K562 (cell line): ENCODE measurements at regions not wholly inside any gene's neighbourhood (a gene's known extent, or its start where the extent isn't known, plus 50 kb on each side); places are given as distances from the start of the nearest gene placed in this dataset.

Source experiments
- ATAC-seq: fragments of 200-7000 bp; cut with Tn5 transposase; 3 replicates; pipeline ENCODE4 v1.9.1; 2020; ENCODE audit warnings: moderate library complexity
- BruUV-seq: library from RNA; stranded (reverse); fragments of 400-500 nt; replicated peaks from 2 replicates; lab custom pipeline; 2021; lab: Mats Ljungman, UMichigan
- CTCF ChIA-PET: fragments of 300-600 bp; formaldehyde crosslinking; extraction: SDS; loops from one replicate; lab custom pipeline; 2021; ENCODE audit warnings: low intra/inter-chr PET ratio; lab: Yijun Ruan, JAX
- POLR2A ChIA-PET: fragments of 300-600, 350-650 bp; sonication (Branson Sonifier 250); formaldehyde crosslinking; extraction: SDS; loops from one replicate; lab custom pipeline; 2021; ENCODE audit warnings: antibody characterized with exemption, inconsistent platforms; lab: Yijun Ruan, JAX
- DNase-seq, 4 experiments: peaks; one replicate each; pipeline versions ENCODE4 v3.0.0 to v3.0.0-alpha.2; 2011 to 2018; ENCODE audit warnings: low spot score in 3 of 4, mixed read lengths in 3 of 4; ENCODE audit errors: extremely low read depth in 1 of 4
- FAIRE-seq: peaks from 2 replicates; lab custom pipeline; 2011; peaks lifted over from hg19 to GRCh38; lab: Jason Lieb, UNC
- H2AFZ ChIP-seq: 2 replicates; pipeline ENCODE4 v1.6.0; 2011; ENCODE audit warnings: low read depth, low read length, control low read depth, inconsistent platforms
- H3K27ac ChIP-seq: fragments of 200-600 bp; 3 replicates; pipeline ENCODE4 v1.8.0; 2011; ENCODE audit warnings: low read depth, mild to moderate bottlenecking, control low read depth, inconsistent platforms, low read length, moderate library complexity, mixed read lengths; ENCODE audit errors: extremely low read depth
- H3K27me3 ChIP-seq, 2 experiments: fragments of 300-600 bp in 1 of 2; 2 replicates in 1 of 2; 3 replicates in 1 of 2; pipeline versions ENCODE4 v1.6.0 to v1.8.0; 2011; ENCODE audit warnings: inconsistent platforms in 2 of 2, low read length in 2 of 2, mild to moderate bottlenecking in 1 of 2, mixed read lengths in 1 of 2, moderate library complexity in 1 of 2; ENCODE audit not compliant: control insufficient read depth in 2 of 2, insufficient read depth in 2 of 2
- H3K36me3 ChIP-seq: fragments of 300-600 bp; 3 replicates; pipeline ENCODE4 v1.8.0; 2011; ENCODE audit warnings: mild to moderate bottlenecking, low read length, inconsistent platforms; ENCODE audit not compliant: control insufficient read depth, insufficient read depth
- H3K4me1 ChIP-seq, 2 experiments: fragments of 200-600 bp in 1 of 2; replicated peaks in 1 of 2; 2 replicates in 1 of 2; 3 replicates in 1 of 2; pipeline versions ENCODE4 v1.5.1 to v1.8.0; 2011; ENCODE audit warnings: inconsistent platforms in 2 of 2, low read length in 2 of 2, mild to moderate bottlenecking in 1 of 2, mixed read lengths in 1 of 2, moderate library complexity in 1 of 2; ENCODE audit not compliant: control insufficient read depth in 2 of 2, insufficient read depth in 2 of 2
- H3K4me2 ChIP-seq: 2 replicates; pipeline ENCODE4 v1.6.1; 2011; ENCODE audit warnings: low read length, control low read depth, inconsistent platforms, mixed read lengths; ENCODE audit not compliant: insufficient read depth
- H3K4me3 ChIP-seq: fragments of 200-600 bp; sonication (generic), shearing (Covaris generic); 2 replicates; pipeline ENCODE4 v1.5.1; 2016; ENCODE audit warnings: control low read depth, inconsistent platforms
- H3K79me2 ChIP-seq: fragments of 200-600 bp; 3 replicates; pipeline ENCODE4 v1.8.0; 2011; ENCODE audit warnings: low read length, inconsistent platforms; ENCODE audit not compliant: control insufficient read depth, insufficient read depth
- H3K9ac ChIP-seq, 2 experiments: 2 replicates each; pipeline versions ENCODE4 v1.6.0 to v1.6.1; 2011; ENCODE audit warnings: low read depth in 2 of 2, low read length in 2 of 2, control low read depth in 1 of 2, inconsistent platforms in 1 of 2, mild to moderate bottlenecking in 1 of 2, mixed read lengths in 1 of 2; ENCODE audit not compliant: insufficient read depth in 1 of 2
- H3K9me1 ChIP-seq: one replicate; pipeline ENCODE4 v1.6.0; 2011; ENCODE audit warnings: inconsistent platforms, mild to moderate bottlenecking, low read length, moderate library complexity; ENCODE audit not compliant: control insufficient read depth, insufficient read depth
- H3K9me3 ChIP-seq: replicated peaks from 2 replicates; pipeline ENCODE4 v1.5.1; 2011; ENCODE audit warnings: low read depth, low read length, inconsistent platforms; ENCODE audit not compliant: control insufficient read depth, insufficient read depth
- H4K20me1 ChIP-seq: replicated peaks from 2 replicates; pipeline ENCODE4 v1.6.1; 2011; ENCODE audit warnings: low read length, inconsistent platforms, mixed read lengths; ENCODE audit not compliant: control insufficient read depth, insufficient read depth
- EP300 ChIP-seq: IDR thresholded peaks from 2 replicates; pipeline ENCODE4 v1.6.1; 2012; ENCODE audit warnings: low read length, improper control_type of control experiment
- GABPB1 ChIP-seq: sonication (generic); formaldehyde crosslinking; IDR thresholded peaks from 2 replicates; pipeline ENCODE4 v1.8.0; 2022; ENCODE audit warnings: mild to moderate bottlenecking, missing genetic modification reagents
- NR4A1 ChIP-seq, 2 experiments: fragments of 250-450 bp in 1 of 2; fragments of 450-650 bp in 1 of 2; sonication (Bioruptor Pico) in 1 of 2; IDR thresholded peaks; 2 replicates each; pipeline versions ENCODE4 v1.4.0 to v1.6.1; 2016 to 2020; ENCODE audit warnings: mild to moderate bottlenecking in 2 of 2, missing compliant biosample characterization in 1 of 2, missing genetic modification characterization in 1 of 2, moderate library complexity in 1 of 2
- PKNOX1 ChIP-seq: fragments of 450-650 bp; IDR thresholded peaks from 2 replicates; pipeline ENCODE4 v1.6.1; 2016
- SPI1 ChIP-seq: IDR thresholded peaks from 2 replicates; pipeline ENCODE4 v1.6.1; 2011; ENCODE audit warnings: low read depth, low read length, control low read depth, borderline replicate concordance
- WGBS: fragments of 100-300 bp; shearing (Covaris generic); methylation state at CpG from one replicate; pipeline ENCODE4 v1.1.6; 2016; ENCODE audit warnings: low coverage, mixed read lengths; ENCODE audit not compliant: insufficient coverage; ENCODE audit errors: missing lambda C conversion rate; 5-methylcytosine and 5-hydroxymethylcytosine counted together
- in situ Hi-C: fragments of 300-500 bp; cut with MboI; formaldehyde crosslinking; loops from 4 replicates; pipeline ENCODE4 v1.15.0; 2018; ENCODE audit warnings: inconsistent platforms, mixed read lengths
- intact Hi-C: fragments of 100-400 bp; cut with micrococcal nuclease; formaldehyde crosslinking; loops from 2 replicates; pipeline ENCODE4 v1.14.2; 2022

GRCh38 chr17:72536788-72537187, 416.0 kb downstream of the SOX9 start:
- no peak for DNase-seq
- no peak for TF ChIP-seq SPI1
- TF ChIP-seq EP300, result no peak
- TF ChIP-seq NR4A1 (CRISPR knock-in tag; IDR thresholded peaks at IDR 0.05), result no peak
- TF ChIP-seq NR4A1 (tag; IDR thresholded peaks at IDR 0.05), result no peak
- no peak for TF ChIP-seq GABPB1 (CRISPR knock-in tag)
- TF ChIP-seq PKNOX1, result peak; percentile 41
- TF ChIP-seq, all 486 proteins: peak for 1
- ATAC-seq, result no peak
- CTCF ChIA-PET, result no interaction called here
- no peaks in the 10 kb centered on the region for H3K9me3 ChIP-seq
- no peak overlapping the region for H3K27ac ChIP-seq
- intact Hi-C loops (no loop called here), in situ Hi-C loops (loop anchor here (10.0 kb wide), 1 partner anchor 1902 kb away; no protein-coding TSS in a partner anchor)
- no peak overlapping the region for H2AFZ ChIP-seq
- BruUV-seq, result no TSS peak
- no peak overlapping the region for H3K4me2 ChIP-seq
- no peak overlapping the region for H3K4me3 ChIP-seq
- FAIRE-seq, result no peak
- POLR2A ChIA-PET, result no interaction called here
- WGBS, result 6% methylated on average over 9 of the region's 9 CpGs
- H4K20me1 ChIP-seq, result peaks cover 4% of the 10 kb centered on the region; the same call in 1 of the 2 replicates
- H3K9ac ChIP-seq, result no peak overlapping the region
- H3K4me1 ChIP-seq, result peaks cover 0 to 7% of the 10 kb centered on the region in 2 experiments; a peak in 1 of 5 replicates
- H3K79me2 ChIP-seq, result no peaks in the 10 kb centered on the region
- H3K27me3 ChIP-seq, result peaks cover 4 to 28% of the 10 kb centered on the region in 2 experiments; a peak in 3 of 5 replicates
- H3K9me1 ChIP-seq, result no peaks in the 10 kb centered on the region
- H3K36me3 ChIP-seq, result no peaks in the 10 kb centered on the region
